ENCODE measurements at regions not wholly inside any gene's neighbourhood (a gene's known extent, or its start where the extent isn't known, plus 50 kb on each side); places are given as distances from the start of the nearest gene placed in this dataset.

- peak overlapping the region; percentile 66 to 97 for H3K9ac ChIP-seq (ENCODE audit: insufficient read depth in 1 of 2, low read length in 2 of 2)
- 0% methylated on average over 38 of the region's 38 CpGs for WGBS, 2 donors
- no peaks in the 10 kb centered on the region for H3K9me3 ChIP-seq (ENCODE audit: control insufficient read depth in 4 of 4, insufficient read depth in 3 of 4, low read length in 3 of 4)
- DNase-seq = peak; percentile 67 to 71 (median 70)
- H3K27ac ChIP-seq (ENCODE audit: low read depth in 1 of 2, low read length in 1 of 2) = peak overlapping the region; percentile 87 to 95
- no peaks in the 10 kb centered on the region for H3K27me3 ChIP-seq (ENCODE audit: control insufficient read depth in 3 of 3, insufficient read depth in 3 of 3, low read length in 2 of 3)
- no peaks in the 10 kb centered on the region for H3K36me3 ChIP-seq (ENCODE audit: control insufficient read depth in 4 of 4, insufficient read depth in 4 of 4, low read length in 4 of 4)
- ATAC-seq (ENCODE audit: insufficient read depth, low FRiP score) = no peak
- H3K4me3 ChIP-seq = peak overlapping the region; percentile 48
- peaks cover 0 to 19% (median 9%) of the 10 kb centered on the region in 5 donors for H3K4me1 ChIP-seq (ENCODE audit: control insufficient read depth in 5 of 5, insufficient read depth in 5 of 5, low read length in 5 of 5)
- TF ChIP-seq CTCF (IDR thresholded peaks at IDR 0.05; ENCODE audit: control extremely low read depth, extremely low read depth) = no peak
Observed at GRCh38 chr2:64750001-64750816, 96.5 kb upstream of the SERTAD2 start.

DNA sequence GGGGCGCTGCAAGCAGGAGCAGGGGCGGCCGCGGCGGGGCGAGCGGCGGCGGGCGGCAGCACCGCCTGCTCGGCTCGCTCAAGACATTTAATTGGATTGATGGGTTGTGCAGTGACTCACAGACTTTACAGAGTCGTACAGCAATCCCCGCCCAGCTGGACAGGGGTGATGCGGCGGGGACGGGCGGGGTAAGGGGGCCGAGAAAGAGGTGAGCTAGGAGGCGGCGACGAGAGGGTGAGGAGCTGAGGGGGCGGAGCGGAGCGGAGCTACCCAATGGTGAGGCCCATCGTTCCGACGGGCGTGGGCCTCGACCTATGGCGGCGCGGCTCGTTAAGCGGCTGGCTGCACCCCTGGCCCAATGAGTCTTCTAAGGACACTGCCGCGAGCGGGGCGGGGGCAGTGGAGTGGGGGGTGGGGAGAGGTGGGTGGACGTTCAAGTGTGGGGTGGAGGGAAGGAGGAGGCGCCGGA, 97.1 kb upstream of the SERTAD2 start:
- H3K9me3 ChIP-seq (ENCODE audit: control insufficient read depth in 4 of 4, insufficient read depth in 3 of 4, low read length in 3 of 4) = peaks cover 0 to under 1% (median 0%) of the 10 kb centered on the region in 4 donors
- no peak for TF ChIP-seq CTCF (IDR thresholded peaks at IDR 0.05; ENCODE audit: control extremely low read depth, extremely low read depth)
- WGBS, 2 donors = 0 to 1% methylated on average over 43 of the region's 43 CpGs
- DNase-seq (peak; percentile 99 to 100 (median 100)), ATAC-seq (ENCODE audit: insufficient read depth, low FRiP score) (peak; percentile 94)
- H3K36me3 ChIP-seq (ENCODE audit: control insufficient read depth in 4 of 4, insufficient read depth in 4 of 4, low read length in 4 of 4) = no peaks in the 10 kb centered on the region
- no peaks in the 10 kb centered on the region for H3K27me3 ChIP-seq (ENCODE audit: control insufficient read depth in 3 of 3, insufficient read depth in 3 of 3, low read length in 2 of 3)
- peak overlapping the region; percentile 87 to 95 for H3K27ac ChIP-seq (ENCODE audit: low read depth in 1 of 2, low read length in 1 of 2)
- peaks cover 0 to 19% (median 9%) of the 10 kb centered on the region in 5 donors for H3K4me1 ChIP-seq (ENCODE audit: control insufficient read depth in 5 of 5, insufficient read depth in 5 of 5, low read length in 5 of 5)
- H3K9ac ChIP-seq (ENCODE audit: insufficient read depth in 1 of 2, low read length in 2 of 2) = peak overlapping the region; percentile 66 to 97
- peak overlapping the region; percentile 48 for H3K4me3 ChIP-seq

GRCh38 chr2:64751286-64752260, 97.9 kb upstream of the SERTAD2 start:
- TF ChIP-seq CTCF (IDR thresholded peaks at IDR 0.05; ENCODE audit: control extremely low read depth, extremely low read depth) = no peak
- ATAC-seq (ENCODE audit: insufficient read depth, low FRiP score) (peak; percentile 3), DNase-seq (peak in 2 of 3 donors; percentile 99 to 100)
- H3K4me1 ChIP-seq (ENCODE audit: control insufficient read depth in 5 of 5, insufficient read depth in 5 of 5, low read length in 5 of 5) = peaks cover 0 to 19% (median 9%) of the 10 kb centered on the region in 5 donors
- no peaks in the 10 kb centered on the region for H3K27me3 ChIP-seq (ENCODE audit: control insufficient read depth in 3 of 3, insufficient read depth in 3 of 3, low read length in 2 of 3)
- peak overlapping the region; percentile 95 to 100 for H3K27ac ChIP-seq (ENCODE audit: low read depth in 1 of 2, low read length in 1 of 2)
- H3K9ac ChIP-seq (ENCODE audit: insufficient read depth in 1 of 2, low read length in 2 of 2) = peak overlapping the region; percentile 96 to 98
- H3K9me3 ChIP-seq (ENCODE audit: control insufficient read depth in 4 of 4, insufficient read depth in 3 of 4, low read length in 3 of 4) = peaks cover 0 to 4% (median 2%) of the 10 kb centered on the region in 4 donors
- peak overlapping the region; percentile 74 for H3K4me3 ChIP-seq
- no peaks in the 10 kb centered on the region for H3K36me3 ChIP-seq (ENCODE audit: control insufficient read depth in 4 of 4, insufficient read depth in 4 of 4, low read length in 4 of 4)
- WGBS, 2 donors = 1 to 2% methylated on average over 48 to 59 of the region's 59 CpGs
